ENCODE measurements at regions not wholly inside any gene's neighbourhood (a gene's known extent, or its start where the extent isn't known, plus 50 kb on each side); places are given as distances from the start of the nearest gene placed in this dataset.

DNA sequence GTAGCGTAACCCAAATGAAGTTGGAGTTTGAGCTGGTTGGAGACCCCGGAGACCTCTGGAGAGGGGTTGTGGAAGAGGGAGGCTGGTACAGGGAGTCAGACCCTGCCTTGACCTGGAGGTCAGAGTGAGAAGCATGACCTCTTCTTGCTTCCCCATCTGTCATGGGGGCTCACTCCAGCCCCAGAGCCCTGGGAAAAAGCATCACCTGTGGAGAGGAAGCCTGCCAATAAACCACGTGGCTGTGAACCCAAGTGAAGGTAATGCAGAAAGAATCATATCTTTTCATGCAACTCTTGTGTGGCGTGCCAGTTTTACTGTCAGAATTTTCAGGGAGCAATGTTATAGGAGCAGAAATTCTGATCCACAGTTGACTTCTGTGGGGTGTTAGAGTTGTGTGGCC is 178.5 kb upstream of the PRICKLE1 start:
- CTCF ChIA-PET, result no interaction called here
- TF ChIP-seq, protein P1, sequence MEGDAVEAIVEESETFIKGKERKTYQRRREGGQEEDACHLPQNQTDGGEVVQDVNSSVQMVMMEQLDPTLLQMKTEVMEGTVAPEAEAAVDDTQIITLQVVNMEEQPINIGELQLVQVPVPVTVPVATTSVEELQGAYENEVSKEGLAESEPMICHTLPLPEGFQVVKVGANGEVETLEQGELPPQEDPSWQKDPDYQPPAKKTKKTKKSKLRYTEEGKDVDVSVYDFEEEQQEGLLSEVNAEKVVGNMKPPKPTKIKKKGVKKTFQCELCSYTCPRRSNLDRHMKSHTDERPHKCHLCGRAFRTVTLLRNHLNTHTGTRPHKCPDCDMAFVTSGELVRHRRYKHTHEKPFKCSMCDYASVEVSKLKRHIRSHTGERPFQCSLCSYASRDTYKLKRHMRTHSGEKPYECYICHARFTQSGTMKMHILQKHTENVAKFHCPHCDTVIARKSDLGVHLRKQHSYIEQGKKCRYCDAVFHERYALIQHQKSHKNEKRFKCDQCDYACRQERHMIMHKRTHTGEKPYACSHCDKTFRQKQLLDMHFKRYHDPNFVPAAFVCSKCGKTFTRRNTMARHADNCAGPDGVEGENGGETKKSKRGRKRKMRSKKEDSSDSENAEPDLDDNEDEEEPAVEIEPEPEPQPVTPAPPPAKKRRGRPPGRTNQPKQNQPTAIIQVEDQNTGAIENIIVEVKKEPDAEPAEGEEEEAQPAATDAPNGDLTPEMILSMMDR (conservative IDR thresholded peaks at IDR 0.05; ENCODE audit: low read depth), result no peak
- no peak for DNase-seq (ENCODE audit: low spot score)
- H3K27ac ChIP-seq, result no peak overlapping the region
- POLR2A ChIA-PET (ENCODE audit: low non-redundant PET), result no interaction called here

DNA sequence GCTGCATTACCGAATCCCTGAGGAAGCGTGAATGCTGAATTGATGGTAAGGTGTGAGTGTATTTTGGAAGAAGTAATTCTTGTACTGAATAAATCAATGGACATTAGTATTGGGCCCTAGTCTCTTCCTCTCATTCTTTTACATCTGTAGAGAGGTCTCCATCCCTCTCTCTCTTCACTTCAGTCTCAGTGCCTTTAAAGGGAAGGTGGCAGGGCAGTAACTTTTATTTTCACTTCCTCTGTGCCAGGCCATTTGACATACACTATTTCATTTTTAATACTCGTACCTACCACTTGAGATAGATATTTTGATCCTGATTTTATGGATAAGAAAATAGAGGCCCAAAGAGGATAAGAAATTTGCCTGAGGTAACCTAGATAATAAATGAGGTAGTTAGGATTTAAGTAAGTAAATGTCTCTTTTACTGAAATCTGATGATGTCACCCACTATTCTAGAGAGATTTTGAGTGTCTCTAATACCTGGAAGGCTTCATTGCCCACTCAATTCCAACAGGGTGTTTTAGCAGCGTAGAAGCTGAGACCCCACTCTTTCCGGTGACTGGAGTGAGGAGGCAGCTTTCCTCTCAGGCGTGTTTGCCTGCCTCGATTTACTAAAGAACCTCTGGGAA is 177.9 kb upstream of the PRICKLE1 start:
- H3K27ac ChIP-seq, result no peak overlapping the region
- TF ChIP-seq, protein P1 (conservative IDR thresholded peaks at IDR 0.05; ENCODE audit: low read depth), result no peak
- ChIA-PET CTCF (no interaction called here), POLR2A (ENCODE audit: low non-redundant PET) (no interaction called here)
- DNase-seq (ENCODE audit: low spot score), result no peak

GRCh38 chr12:42766754-42767153 is 177.2 kb upstream of the PRICKLE1 start:
- TF ChIP-seq, protein P1 (conservative IDR thresholded peaks at IDR 0.05; ENCODE audit: low read depth), result no peak
- no peak overlapping the region for H3K27ac ChIP-seq
- ChIA-PET POLR2A (ENCODE audit: low non-redundant PET) (no interaction called here), CTCF (no interaction called here)
- DNase-seq (ENCODE audit: low spot score), result no peak

GRCh38 chr12:42766026-42766425 is 176.5 kb upstream of the PRICKLE1 start:
- TF ChIP-seq, protein P1 (conservative IDR thresholded peaks at IDR 0.05; ENCODE audit: low read depth), result no peak
- POLR2A ChIA-PET (ENCODE audit: low non-redundant PET), result no interaction called here
- DNase-seq (ENCODE audit: low spot score), result no peak
- CTCF ChIA-PET, result interaction anchor here (0.6 to 1.0 kb wide), 2 partner anchors 39 to 906 kb away, joined by 3 read pairs; no protein-coding TSS in a partner anchor
- H3K27ac ChIP-seq, result no peak overlapping the region

DNA sequence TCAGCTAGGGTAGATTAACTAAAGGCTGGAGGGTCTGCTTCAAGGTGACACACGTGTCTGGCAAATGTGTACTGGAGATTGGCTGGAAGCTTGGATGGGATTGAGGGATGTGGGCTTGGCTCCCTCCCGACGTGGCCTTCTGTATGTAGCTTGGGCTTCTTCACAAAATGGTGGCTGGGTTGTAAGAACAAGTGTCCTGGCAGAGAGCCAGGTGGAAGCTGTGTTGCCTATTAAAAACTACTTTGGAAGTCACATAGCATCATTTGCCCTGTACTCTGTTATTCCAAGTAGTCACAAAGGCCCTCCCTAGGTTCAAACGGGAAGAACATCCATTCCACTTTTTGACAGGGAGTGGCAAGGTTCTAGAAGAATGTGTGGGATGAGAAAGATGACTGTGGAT is 174.1 kb upstream of the PRICKLE1 start:
- POLR2A ChIA-PET (ENCODE audit: low non-redundant PET), result no interaction called here
- CTCF ChIA-PET, result interaction anchor here (0.6 kb wide), 1 partner anchor 406 kb away, joined by 4 read pairs; no protein-coding TSS in a partner anchor
- TF ChIP-seq, protein P1 (conservative IDR thresholded peaks at IDR 0.05; ENCODE audit: low read depth), result no peak
- no peak for DNase-seq (ENCODE audit: low spot score)
- no peak overlapping the region for H3K27ac ChIP-seq

GRCh38 chr12:42762395-42762925 is 172.9 kb upstream of the PRICKLE1 start:
- POLR2A ChIA-PET (ENCODE audit: low non-redundant PET), result no interaction called here
- no peak overlapping the region for H3K27ac ChIP-seq
- DNase-seq (ENCODE audit: low spot score), result no peak
- TF ChIP-seq, protein P1 (conservative IDR thresholded peaks at IDR 0.05; ENCODE audit: low read depth), result no peak
- CTCF ChIA-PET, result no interaction called here
